ENCODE measurements at regions not wholly inside any gene's neighbourhood (a gene's known extent, or its start where the extent isn't known, plus 50 kb on each side); places are given as distances from the start of the nearest gene placed in this dataset.

GRCh38 chr13:103931885-103932284 is 865.7 kb upstream of the SLC10A2 start:
- intact Hi-C loops (cut with DNase I, micrococcal nuclease) = no loop called here
- ATAC-seq (no peak), DNase-seq (no peak)
- TF ChIP-seq, protein P1, sequence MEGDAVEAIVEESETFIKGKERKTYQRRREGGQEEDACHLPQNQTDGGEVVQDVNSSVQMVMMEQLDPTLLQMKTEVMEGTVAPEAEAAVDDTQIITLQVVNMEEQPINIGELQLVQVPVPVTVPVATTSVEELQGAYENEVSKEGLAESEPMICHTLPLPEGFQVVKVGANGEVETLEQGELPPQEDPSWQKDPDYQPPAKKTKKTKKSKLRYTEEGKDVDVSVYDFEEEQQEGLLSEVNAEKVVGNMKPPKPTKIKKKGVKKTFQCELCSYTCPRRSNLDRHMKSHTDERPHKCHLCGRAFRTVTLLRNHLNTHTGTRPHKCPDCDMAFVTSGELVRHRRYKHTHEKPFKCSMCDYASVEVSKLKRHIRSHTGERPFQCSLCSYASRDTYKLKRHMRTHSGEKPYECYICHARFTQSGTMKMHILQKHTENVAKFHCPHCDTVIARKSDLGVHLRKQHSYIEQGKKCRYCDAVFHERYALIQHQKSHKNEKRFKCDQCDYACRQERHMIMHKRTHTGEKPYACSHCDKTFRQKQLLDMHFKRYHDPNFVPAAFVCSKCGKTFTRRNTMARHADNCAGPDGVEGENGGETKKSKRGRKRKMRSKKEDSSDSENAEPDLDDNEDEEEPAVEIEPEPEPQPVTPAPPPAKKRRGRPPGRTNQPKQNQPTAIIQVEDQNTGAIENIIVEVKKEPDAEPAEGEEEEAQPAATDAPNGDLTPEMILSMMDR (IDR thresholded peaks at IDR 0.05) = no peak
- Histone ChIP-seq H3K9me3 (peaks cover 4% of the 10 kb centered on the region), H3K4me3 (no peak overlapping the region), H3K36me3 (ENCODE audit: low read depth) (no peaks in the 10 kb centered on the region), H3K4me1 (ENCODE audit: low read depth) (no peaks in the 10 kb centered on the region)

DNA sequence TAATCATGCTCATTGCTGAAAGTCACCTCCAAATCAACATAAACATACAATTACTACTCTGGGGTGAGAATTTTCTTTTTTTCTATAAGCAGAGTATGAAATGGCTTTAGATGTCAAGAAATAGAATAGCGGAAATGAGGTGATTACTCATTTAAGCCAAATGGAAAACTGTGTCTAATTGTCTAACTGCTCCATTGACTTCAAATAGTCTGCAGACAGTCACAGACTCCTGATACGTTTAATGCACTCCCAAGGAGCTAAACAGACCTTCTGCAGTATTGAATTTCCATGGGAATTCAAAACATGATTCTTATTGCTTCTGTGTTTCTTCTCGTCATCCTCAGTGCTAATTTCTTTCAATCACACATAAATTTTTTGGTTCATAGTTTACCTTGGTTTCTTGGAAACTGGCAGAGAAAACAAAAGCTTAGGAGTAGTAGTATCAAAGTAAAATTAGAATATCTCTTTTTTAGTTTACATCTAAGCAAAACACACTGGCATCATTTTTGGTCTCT is 865.2 kb upstream of the SLC10A2 start:
- Histone ChIP-seq H3K4me1 (ENCODE audit: low read depth) (no peaks in the 10 kb centered on the region), H3K4me3 (no peak overlapping the region), H3K36me3 (ENCODE audit: low read depth) (no peaks in the 10 kb centered on the region), H3K9me3 (peaks cover 4% of the 10 kb centered on the region)
- DNase-seq (no peak), ATAC-seq (no peak)
- intact Hi-C loops (cut with DNase I, micrococcal nuclease) = no loop called here
- TF ChIP-seq, protein P1 (IDR thresholded peaks at IDR 0.05) = no peak

DNA sequence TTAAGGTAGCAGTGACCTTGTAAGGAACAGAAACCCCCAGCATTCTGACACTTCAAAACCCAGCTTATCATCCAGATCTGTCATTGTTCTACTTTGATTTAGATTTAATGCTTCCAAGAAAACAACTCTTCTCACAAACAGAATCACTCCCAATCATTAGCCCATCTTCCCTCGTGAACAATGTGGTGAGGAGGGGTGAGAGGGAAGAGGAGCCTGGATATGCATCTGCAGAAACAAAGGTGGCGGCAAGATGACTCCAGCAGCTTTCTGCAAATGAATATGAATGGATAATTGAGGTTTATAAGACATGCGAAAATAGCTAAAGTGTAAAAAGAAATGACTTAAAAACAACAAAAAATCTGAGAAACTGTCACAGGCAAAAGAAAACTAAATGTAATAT is 859.9 kb upstream of the SLC10A2 start:
- Histone ChIP-seq H3K4me1 (ENCODE audit: low read depth) (no peaks in the 10 kb centered on the region), H3K4me3 (no peak overlapping the region), H3K36me3 (ENCODE audit: low read depth) (no peaks in the 10 kb centered on the region), H3K9me3 (no peaks in the 10 kb centered on the region)
- no peak for ATAC-seq
- DNase-seq = no peak
- TF ChIP-seq, protein P1 (IDR thresholded peaks at IDR 0.05) = no peak
- intact Hi-C loops (cut with DNase I, micrococcal nuclease) = no loop called here

- DNase-seq (no peak), ATAC-seq (no peak)
- no peaks in the 10 kb centered on the region for H3K4me1 ChIP-seq (ENCODE audit: low read depth)
- H3K9me3 ChIP-seq = no peaks in the 10 kb centered on the region
- TF ChIP-seq, protein P1 (IDR thresholded peaks at IDR 0.05) = no peak
- no peak overlapping the region for H3K4me3 ChIP-seq
- H3K36me3 ChIP-seq (ENCODE audit: low read depth) = no peaks in the 10 kb centered on the region
- intact Hi-C loops (cut with DNase I, micrococcal nuclease) = no loop called here
Observed at GRCh38 chr13:103908911-103909310, 842.7 kb upstream of the SLC10A2 start.

GRCh38 chr13:103908274-103908673 is 842.1 kb upstream of the SLC10A2 start:
- TF ChIP-seq, protein P1 (IDR thresholded peaks at IDR 0.05) = no peak
- DNase-seq (no peak), ATAC-seq (no peak)
- no peaks in the 10 kb centered on the region for H3K36me3 ChIP-seq (ENCODE audit: low read depth)
- intact Hi-C loops (cut with DNase I, micrococcal nuclease) = no loop called here
- H3K4me3 ChIP-seq = no peak overlapping the region
- no peaks in the 10 kb centered on the region for H3K9me3 ChIP-seq
- no peaks in the 10 kb centered on the region for H3K4me1 ChIP-seq (ENCODE audit: low read depth)

DNA sequence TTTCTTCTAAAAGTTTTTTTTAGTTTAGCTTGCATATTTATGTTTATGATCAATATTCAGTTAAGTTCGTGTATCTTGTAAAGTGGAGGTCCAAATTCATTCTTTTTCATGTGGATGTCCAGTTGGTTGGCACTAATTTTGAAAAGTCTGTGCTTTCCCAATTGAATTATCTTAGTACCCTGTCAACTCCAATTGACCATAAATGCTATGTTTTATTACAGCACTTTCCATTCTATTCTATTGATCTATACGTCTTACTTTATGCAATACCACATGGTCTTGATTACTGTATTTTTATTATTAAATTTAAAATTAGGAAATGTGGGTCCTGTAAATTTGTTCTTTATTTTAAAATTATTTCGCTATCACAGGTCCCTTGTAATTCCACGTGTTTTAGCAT is 837.6 kb upstream of the SLC10A2 start:
- intact Hi-C loops (cut with DNase I, micrococcal nuclease) = no loop called here
- DNase-seq = no peak
- Histone ChIP-seq H3K4me1 (ENCODE audit: low read depth) (no peaks in the 10 kb centered on the region), H3K4me3 (no peak overlapping the region), H3K9me3 (no peaks in the 10 kb centered on the region), H3K36me3 (ENCODE audit: low read depth) (no peaks in the 10 kb centered on the region)
- TF ChIP-seq, protein P1 (IDR thresholded peaks at IDR 0.05) = no peak
- no peak for ATAC-seq
